GM12891 (cell line): ENCODE measurements at regions not wholly inside any gene's neighbourhood (a gene's known extent, or its start where the extent isn't known, plus 50 kb on each side); places are given as distances from the start of the nearest gene placed in this dataset.

Experiments
- PAX5 ChIP-seq: IDR thresholded peaks from 2 replicates; pipeline ENCODE4 v1.6.1; 2011; ENCODE audit warnings: low read length, moderate library complexity, mild to moderate bottlenecking; ENCODE audit not compliant: insufficient read depth, severe bottlenecking
- POLR2A ChIP-seq: IDR thresholded peaks from 2 replicates; pipeline ENCODE4 v1.6.1; 2011; ENCODE audit warnings: low read depth, low read length, control low read depth
- POLR2AphosphoS5 ChIP-seq: IDR thresholded peaks from 2 replicates; pipeline ENCODE4 v1.6.1; 2011; ENCODE audit warnings: low read depth, low read length, control low read depth
- TAF1 ChIP-seq: IDR thresholded peaks from 2 replicates; pipeline ENCODE4 v1.6.1; 2011; ENCODE audit warnings: low read depth, low read length, control low read depth

GRCh38 chr1:212539737-212540430 lies 68.7 kb upstream of the ATF3 start:
- no peak for TF ChIP-seq POLR2A
- no peak for TF ChIP-seq POLR2AphosphoS5
- no peak for TF ChIP-seq TAF1
- no peak for TF ChIP-seq PAX5
